Femur (tissue), 1 donor: ENCODE measurements at regions not wholly inside any gene's neighbourhood (a gene's known extent, or its start where the extent isn't known, plus 50 kb on each side); places are given as distances from the start of the nearest gene placed in this dataset.

Experiments
- DNase-seq: peaks from one replicate; pipeline ENCODE4 v3.0.0-alpha.2; 2017

DNA sequence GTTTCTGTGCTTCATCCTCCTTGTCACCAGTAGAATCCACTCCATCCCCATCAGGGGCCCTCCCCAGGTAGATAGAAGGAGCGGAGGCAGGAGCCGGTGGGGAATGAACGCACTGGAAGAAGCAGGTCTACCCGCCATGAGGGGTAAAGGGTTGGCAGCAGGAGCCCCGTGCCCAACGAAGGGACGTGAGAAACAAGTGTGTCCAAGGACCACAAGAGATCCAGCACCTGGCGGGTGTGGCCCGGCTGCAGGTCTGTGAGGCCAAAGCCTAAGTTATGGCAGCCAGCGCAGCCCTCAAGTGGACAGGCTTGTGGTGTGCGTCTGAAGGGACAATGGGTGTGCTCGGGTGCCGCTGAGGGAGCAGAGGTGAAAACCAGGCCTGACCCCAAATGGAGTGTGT, 94.3 kb downstream of the IRX2 start:
- no peak for DNase-seq

DNA sequence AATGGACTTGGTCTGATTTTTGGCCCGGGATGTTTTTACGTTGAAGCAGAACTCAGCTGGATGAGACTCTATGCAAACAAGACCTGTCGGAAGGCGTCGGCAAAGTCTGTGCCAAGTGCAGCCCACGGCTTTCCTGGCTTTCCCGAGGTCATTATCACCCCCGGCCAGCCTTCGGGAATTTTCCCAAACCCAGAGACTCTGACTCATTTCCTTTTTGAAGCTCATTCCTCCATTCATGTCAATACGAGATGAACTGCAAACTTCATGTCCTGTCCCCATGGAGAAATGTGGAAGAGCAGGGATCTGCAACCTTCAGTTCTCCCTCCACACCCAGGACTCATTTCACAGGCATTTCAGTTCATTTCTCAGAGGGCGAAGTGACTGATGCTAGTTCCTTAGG, 95.3 kb downstream of the IRX2 start:
- peak; percentile 41 for DNase-seq

DNA sequence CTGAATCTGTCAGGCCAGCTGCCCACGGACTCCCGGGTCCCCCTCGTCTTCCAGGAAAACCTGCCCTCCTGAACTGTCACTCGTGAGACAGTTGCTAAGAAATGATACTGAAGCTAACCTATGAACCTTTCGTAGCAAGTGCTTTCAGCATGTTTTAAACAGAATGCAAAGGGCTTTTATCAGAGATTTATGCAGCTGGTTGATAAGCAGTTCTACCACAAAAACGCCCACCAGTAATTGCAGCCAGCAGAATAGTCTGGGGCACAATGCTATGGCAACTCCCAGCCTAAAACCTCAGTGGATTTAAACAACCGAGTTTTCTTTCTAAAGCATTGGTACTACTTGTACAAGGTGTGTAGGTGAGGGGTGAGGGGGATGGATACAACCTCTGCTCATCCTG, 97.5 kb downstream of the IRX2 start:
- no peak for DNase-seq

DNA sequence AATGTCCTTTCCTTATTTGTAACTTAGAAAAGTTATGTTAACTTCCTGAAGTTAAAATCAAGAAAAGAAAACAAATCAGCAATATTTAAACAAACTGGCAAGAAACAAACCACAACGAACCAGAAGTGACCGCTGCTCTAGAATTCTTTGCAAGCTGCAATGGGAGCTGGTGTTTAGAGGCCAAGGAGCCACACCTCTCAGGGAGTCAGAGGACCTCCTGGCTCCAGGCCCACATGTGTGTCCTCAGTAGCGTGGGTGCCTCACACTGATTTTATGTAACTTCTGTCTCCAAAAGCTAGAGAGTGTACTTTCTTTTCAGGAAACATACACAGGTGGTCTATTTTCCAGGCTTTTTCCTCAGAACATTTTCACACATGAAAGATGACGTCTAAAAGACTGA, 100.4 kb downstream of the IRX2 start:
- no peak for DNase-seq

DNA sequence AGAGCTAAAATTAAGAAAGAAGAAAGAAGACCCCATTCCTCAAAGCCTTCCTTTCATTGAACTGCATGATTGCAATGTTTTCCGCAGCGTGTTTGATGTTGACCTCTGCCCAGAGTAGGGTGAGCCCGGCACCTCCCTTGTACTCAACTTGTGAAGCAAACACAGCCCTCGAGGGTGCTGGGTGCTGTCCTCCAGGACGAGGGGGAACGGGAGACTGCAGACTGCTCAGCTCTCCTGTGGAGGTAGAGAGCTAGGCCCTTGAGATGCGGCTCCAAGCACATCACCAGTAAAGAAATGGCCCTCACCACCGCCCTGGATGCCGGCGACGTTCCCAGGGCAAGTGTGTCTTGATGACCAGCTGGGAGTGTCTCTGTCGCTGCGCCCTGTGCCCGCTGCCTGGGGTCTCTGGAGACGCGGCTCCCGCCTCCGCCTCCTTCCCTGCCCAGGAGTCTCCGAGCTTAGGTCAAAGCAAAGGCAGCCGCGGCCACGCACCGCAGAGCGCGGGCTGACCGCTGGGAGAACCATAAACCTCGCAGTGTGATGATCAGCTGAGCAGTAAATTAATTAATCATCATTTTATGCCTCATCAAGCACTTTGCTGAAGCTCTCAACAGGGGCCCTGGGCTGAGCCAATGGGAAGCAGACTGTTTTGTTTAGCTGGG, 108.7 kb downstream of the IRX2 start:
- no peak for DNase-seq

DNA sequence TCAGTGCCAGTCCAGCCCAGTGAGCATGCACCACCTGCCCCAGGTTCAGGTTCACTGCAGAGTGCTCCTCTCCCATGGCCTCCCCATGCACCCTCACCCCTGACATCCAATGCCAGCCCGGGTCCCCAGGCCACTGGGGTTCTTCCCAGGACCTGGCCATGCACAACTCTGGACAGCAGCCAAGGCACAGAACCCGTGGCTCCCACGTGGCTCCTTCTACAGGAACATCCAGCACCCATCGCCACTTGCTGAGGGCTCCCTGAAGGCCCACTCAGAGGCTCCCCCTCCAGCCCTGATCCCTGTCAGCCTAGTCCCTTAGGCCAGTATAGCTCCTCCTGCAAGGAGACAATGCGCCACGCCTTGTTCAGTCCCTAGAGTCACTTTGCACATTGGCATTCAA, 110.8 kb downstream of the IRX2 start:
- no peak for DNase-seq

DNA sequence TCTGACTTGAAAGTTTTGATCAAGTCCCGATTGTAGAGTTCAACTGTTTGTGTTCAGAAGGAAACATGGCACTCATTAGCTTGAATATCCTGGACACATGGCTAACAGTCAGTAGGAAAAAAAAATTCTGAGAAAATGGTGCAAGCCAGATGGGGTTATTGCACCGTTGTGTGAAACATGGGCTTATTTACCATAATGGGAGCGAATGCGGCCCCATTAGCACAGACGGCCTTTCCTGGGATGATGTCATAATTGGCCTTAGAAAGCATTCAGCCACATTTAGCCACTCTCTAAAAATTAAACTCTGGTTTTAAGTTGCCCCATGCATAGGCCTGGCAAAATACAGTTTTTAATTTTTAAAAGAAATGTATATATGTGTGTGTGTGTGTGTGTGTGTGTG, 112.1 kb downstream of the IRX2 start:
- DNase-seq = no peak

DNA sequence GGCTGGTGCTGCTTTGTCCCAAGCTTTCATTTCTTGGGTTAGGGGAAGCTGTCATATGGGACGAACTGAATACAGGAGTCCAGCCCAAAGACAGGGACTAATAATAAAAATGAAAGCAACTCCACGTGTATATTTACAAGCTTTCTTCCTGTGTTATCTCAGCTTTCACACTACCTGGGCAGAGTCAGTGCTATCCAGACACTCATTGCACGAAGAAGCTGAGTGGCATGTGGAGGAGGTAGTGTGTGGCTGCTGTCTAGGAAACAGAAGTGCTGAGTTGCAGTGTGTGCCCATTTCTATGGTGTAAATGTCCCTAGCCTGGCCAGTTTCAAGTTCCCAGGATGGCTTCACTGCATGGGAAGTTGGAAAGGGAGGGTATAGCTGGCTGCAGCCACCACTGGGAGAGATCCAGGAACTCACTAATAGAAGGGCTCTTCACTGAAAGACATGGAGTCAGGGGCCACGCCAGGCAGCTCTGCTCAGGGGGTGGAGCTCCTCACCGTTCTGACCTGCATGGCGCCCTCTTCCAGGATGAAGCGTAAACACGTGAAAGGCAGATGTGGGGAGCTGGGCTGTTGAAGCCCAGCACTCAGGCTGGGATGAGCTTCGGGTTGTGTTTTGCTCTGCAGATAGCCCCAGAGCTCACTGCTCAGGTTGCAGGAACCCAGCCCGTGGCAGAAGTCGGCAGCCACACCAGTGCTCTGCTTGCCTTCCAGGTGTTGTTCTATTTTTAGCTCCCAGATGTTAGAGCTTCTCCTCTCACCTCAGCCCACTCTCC, 116.9 kb downstream of the IRX2 start:
- DNase-seq = no peak

DNA sequence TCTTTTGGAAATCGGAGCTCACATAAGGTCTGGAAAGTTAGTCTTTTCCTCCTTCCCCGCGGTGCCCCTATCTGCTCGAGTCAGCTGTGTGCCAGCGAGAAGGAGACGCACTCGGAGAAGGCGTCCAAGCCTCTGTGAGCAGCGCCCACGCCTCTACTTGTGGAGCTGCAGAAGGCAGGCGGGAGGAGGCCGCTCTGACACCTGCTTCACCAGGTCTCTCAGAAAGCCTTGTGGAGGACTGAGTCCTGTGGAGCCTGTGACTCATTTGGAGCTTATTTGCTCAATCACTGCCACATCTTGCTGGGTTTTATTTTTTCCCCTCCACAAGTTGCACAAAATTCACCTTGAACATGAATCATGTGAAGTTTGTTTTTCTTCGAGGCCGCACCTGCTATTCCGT, 117.5 kb downstream of the IRX2 start:
- no peak for DNase-seq

DNA sequence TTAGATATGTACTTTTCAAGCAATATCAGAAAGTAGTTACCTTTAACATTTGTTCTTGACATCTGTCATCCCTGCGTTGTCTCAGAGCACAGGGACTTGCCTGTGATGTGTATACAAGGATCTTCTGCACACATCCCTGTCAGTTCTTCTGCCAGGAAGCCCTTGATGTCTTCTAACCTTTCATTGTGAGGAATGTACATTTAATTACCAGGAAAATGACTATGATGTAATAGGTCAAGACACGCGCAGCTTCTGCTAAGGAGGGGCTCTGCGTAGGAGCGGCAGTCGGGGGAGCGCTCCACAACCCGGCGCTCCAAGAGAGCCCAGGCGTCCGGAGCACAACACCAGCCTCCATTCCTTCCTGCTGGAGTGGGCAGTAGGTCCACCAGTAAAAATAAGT, 119.7 kb downstream of the IRX2 start:
- DNase-seq = no peak

DNA sequence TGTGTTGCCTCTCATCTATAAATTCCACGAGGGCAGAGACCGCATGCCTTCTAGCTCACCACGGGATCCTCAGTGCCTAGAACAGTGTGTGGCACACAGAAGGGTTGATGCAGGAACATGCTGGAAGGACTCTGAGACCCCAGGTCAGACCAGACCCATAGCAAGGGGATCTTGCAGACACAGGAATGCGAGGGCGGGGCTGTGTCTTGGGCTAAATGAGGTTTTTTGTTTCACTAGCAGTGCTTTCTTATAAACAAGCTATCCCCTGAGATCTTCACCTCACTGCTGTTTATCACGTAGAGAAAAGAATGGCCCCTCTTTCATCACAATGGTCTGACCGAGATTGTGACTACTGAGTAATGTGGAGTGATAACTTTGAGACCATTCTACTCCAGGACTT, 122.4 kb downstream of the IRX2 start:
- DNase-seq = no peak

DNA sequence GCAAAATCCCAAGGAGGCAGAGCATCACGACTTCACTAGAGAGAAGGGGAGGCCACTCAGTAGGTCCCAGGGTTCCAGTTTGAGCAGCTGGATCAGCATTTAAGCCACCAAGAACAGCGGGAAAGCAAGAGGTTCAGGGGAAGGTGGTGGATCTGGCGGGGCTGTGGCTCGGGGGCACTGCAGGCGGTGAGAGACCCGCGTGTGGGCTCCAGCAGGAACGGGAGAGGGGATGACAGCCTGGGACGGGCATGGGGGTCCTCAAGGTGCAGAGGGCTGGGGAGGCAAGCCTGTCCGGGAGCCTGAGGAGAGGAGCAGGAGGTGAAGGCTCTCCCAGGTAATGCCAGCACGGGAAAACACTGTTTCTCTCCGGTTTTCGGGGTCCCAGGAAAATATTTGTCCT, 123.6 kb downstream of the IRX2 start:
- DNase-seq = no peak

DNA sequence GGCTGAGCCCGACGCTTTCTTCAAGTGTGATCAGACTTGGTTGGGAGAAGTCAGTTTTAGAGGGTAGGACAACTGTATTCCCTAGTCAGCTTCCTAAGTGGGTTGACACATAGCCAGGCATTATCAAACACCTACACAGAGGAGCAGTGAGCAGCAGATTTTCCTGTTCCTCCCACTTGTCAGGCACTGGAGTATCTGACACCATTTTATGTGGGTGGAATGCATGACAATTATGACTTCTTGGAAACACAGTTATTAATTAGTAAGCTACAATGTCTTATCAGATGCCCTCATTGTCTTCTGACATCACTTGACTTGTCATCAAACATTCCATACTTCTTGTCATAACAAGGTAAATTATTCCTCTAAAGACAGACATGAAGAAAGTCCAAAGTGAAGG, 124.9 kb downstream of the IRX2 start:
- no peak for DNase-seq

DNA sequence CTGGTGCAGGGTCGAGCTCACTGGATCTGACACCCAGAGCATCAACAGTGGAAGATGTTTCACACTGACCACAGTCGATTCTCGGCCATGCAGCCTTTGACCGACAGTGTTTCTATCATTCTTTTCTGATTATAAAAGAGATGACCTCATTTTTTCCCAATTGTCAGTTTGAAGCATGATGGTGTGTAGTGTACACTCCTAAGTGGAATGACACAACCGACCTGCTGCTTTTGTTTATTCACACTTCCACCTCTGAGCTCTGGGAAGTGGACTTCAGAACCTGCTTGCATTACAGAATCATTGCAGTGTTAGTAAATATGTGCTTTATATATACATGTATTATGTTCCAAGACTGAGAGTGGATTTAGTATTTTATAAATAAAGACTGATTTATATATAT, 128.6 kb downstream of the IRX2 start:
- DNase-seq = no peak

DNA sequence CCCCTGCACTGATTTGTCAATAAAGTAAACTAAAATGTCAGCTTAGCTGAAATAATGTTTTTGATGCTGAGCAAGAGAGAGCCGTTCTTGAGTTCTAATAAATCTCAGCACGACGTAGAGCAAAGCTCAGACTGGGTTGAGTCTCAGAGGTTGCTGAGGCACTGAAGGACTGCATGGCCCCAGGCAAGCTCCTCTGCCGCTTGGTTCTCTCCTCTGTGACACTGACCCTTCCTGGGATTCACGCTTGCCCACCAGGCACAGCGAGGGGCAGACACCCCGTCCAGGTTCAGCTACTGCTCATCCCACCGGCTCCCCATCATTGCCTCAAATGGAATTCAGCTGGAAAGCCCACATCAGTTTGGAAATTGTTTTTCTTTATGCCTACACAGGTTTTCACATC, 129.8 kb downstream of the IRX2 start:
- DNase-seq = no peak

DNA sequence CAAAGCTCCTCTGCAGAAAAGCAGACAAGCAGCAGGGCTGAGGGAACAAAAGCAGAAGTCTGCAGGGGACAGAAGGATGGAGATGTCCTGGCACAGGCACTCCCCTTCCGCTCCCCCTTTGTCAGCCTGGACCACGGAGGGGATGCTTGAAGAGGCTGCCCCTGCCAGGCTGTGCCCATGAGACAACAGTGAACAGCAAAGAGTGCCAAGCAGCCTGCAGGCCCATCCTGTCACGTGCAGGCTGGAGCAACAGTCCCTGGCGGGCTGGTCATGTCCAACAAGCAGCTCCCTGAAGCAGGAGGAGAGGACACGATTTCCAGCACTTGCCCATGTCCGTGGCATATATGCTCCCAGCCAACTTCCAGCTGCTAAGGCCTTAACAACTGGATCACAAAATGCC, 132.3 kb downstream of the IRX2 start:
- DNase-seq = no peak

DNA sequence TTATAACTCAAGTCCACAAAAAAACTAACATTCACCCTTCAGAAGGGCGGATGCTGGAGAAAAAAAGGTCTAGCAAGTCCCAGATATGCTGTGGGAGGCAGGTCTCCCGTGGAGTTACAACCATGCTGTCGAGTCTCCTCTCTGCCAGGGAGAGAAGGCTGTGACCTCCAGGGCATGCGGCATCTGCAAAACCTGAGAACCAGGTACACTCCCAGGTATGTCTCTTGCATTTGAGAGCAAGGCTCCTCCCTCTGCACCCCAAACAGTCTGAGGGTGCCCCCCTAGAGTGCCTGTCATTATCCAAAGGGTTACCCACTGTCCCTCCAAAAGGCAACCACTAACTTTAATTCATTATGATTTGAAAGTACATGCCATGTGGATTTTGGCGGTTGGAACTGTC, 134.0 kb downstream of the IRX2 start:
- DNase-seq = no peak

DNA sequence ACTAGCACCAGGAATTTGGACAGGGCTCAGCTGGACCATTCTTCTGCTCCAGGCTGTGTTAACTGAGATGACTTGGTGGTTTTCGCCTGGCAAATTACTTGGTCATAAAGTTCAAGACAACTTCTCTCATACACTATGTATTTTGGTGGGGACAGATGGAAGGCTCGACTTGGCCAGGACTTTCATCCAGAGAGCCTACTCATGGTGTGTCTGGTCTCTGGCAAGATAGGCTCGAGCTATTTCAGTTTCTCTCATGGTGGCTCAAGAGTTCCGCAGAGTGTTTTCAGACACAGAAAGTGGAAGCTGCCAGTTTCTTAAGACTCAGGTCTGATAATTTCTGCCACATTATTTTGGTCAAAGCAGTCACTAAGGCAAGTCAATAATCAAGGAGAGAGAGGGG, 135.6 kb downstream of the IRX2 start:
- no peak for DNase-seq

DNA sequence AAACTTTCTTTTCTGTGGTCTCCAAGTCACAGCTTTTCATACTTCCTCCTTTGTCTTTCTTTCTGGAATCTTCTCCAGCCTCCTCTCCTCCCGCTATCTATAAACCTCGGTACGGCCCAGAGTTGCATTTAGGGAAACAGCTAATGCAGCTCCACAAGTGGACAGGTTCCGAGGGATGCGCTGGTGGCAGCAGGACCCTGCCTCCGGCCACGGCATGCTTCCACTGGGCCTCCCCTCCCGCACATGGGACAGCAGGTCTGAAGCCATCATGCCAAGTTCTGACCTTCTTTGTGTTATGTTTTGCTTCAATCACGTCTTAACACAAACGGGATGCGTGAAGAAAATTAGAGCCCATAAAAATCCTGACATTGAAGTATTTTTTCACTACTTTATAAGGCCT, 136.9 kb downstream of the IRX2 start:
- DNase-seq = no peak

DNA sequence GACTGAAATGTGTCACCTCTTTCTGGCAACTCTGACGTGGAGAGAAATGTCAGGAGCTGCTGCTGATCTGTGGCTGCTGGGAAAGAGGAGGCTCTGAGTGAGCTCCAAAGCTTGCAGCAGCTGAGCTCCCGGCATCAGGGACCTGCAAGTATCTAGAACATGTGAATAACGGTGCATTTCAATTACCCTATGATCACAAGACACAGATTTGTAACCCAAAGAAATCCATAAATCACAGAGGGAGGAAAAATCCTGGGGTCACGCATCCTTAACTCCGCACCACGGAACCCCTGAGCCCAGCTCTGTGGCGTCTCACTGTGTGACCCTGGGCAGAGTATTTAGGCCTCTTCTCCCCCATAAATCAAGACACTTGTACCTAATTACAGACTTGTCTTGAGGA, 139.8 kb downstream of the IRX2 start:
- DNase-seq = no peak

DNA sequence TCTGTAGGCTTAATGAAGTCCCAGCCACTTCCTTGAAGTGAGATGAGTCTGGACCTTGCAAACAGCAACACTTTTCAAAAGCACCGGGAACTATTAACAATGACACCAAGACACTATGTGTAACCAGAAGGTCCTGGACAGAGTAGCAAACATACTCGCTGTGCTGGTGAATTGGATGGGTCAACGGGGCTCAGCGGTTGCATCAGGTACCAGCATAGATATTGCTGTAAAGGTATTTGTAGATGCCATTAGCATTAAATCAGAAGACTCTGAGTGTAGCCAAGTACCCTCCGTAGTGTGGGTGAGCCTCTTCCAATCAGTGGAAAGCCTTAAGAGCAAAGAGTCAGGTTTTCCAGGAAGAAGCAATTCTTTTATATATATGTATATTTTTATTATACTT, 140.5 kb downstream of the IRX2 start:
- DNase-seq = no peak

DNA sequence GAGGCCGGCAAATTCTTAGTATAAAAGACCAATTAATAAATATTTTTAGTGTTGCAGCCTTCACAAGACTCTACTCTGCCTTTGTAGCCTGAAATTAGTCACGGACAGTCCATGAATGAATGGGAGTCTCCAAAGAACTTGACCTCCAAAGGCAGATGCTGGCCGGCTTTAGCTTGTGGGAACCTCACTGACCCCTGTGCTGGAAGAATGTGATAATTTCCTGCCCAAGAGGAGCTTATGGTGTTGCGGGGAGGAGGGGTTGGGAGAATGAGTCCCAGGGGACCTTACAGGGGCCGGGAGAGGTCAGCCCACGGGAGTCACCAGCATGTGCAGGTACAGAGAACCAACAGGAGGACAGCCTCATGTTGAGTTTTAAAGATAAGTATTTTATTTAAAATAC, 143.1 kb downstream of the IRX2 start:
- no peak for DNase-seq

DNA sequence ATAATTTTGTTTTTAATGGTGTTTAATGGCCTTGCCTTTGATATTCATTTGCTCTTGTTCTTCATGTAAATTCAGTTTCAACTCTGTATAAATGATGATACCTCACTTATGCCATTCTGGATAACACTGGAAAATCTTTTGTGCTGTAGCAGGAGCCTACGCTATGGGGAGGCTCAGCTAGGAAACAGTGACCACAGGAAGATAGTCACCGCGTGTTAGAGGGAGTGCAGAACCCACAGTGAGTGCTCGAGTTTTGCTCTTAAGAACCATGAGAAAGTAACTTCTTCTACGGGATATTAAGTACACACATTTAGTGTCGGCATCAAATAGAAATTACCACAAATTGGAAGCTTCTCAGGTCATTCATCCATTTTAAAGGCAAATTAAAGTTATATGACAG, 143.9 kb downstream of the IRX2 start:
- DNase-seq = no peak

DNA sequence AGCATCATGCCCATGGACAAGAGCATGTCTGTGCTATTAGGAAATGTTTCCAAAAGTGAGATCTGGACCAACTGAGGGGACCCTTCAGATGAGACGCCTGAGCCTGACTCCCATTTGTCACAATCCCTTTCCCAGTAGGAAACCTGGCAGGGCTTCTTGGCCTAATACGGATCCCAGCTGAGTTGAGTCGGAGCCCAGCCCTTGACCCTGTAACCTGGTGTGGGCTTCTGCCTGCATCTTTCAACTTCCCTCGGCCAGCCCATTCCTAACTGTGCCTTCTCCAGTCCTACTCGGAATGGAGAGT, 148.3 kb downstream of the IRX2 start:
- DNase-seq = no peak
